Subcutaneous abdominal adipose tissue (tissue), 5 donors: ENCODE measurements at regions not wholly inside any gene's neighbourhood (a gene's known extent, or its start where the extent isn't known, plus 50 kb on each side); places are given as distances from the start of the nearest gene placed in this dataset.

Experiments used
- H3K27ac ChIP-seq: one replicate; pipeline ENCODE4 v1.7.0; 2013; ENCODE audit warnings: low read depth, mild to moderate bottlenecking, inconsistent platforms, low read length, moderate library complexity
- H3K27me3 ChIP-seq, 5 donors: one replicate each; pipeline ENCODE4 v1.7.0; 2013; ENCODE audit warnings: low read length in 5 of 5, inconsistent platforms in 1 of 5; ENCODE audit not compliant: control insufficient read depth in 5 of 5, insufficient read depth in 4 of 5
- H3K36me3 ChIP-seq, 5 donors: one replicate each; pipeline ENCODE4 v1.7.0; 2013; ENCODE audit warnings: low read length in 5 of 5; ENCODE audit not compliant: control insufficient read depth in 5 of 5, insufficient read depth in 5 of 5
- H3K4me1 ChIP-seq, 5 donors: one replicate each; pipeline ENCODE4 v1.7.0; 2013; ENCODE audit warnings: low read length in 5 of 5, mild to moderate bottlenecking in 3 of 5, moderate library complexity in 1 of 5; ENCODE audit not compliant: control insufficient read depth in 5 of 5, insufficient read depth in 5 of 5
- H3K4me3 ChIP-seq, 5 donors: one replicate each; pipeline ENCODE4 v1.7.0; 2013; ENCODE audit warnings: low read length in 5 of 5, low read depth in 1 of 5
- H3K9ac ChIP-seq, 5 donors: one replicate each; pipeline ENCODE4 v1.7.0; 2013; ENCODE audit warnings: low read length in 5 of 5, mild to moderate bottlenecking in 4 of 5, moderate library complexity in 3 of 5
- H3K9me3 ChIP-seq, 5 donors: one replicate each; pipeline ENCODE4 v1.7.0; 2013; ENCODE audit warnings: low read length in 5 of 5; ENCODE audit not compliant: control insufficient read depth in 5 of 5
- donor health status: healthy.
- donor health status: healthy.
- donor health status: healthy.
- donor health status: healthy.
- donor health status: healthy.

- no peaks in the 10 kb centered on the region for H3K4me1 ChIP-seq
- H3K36me3 ChIP-seq, result no peaks in the 10 kb centered on the region
- no peaks in the 10 kb centered on the region for H3K9me3 ChIP-seq
- peaks cover 0 to 9% (median 3%) of the 10 kb centered on the region in 5 donors for H3K27me3 ChIP-seq
- H3K4me3 ChIP-seq, result no peak overlapping the region
- H3K27ac ChIP-seq, result no peak overlapping the region
- H3K9ac ChIP-seq, result no peak overlapping the region
Measured at GRCh38 chr17:62870030-62870541, 62.0 kb upstream of the MARCHF10 start.

- no peak overlapping the region for H3K4me3 ChIP-seq
- H3K27ac ChIP-seq, result no peak overlapping the region
- H3K9me3 ChIP-seq, result no peaks in the 10 kb centered on the region
- no peaks in the 10 kb centered on the region for H3K4me1 ChIP-seq
- H3K9ac ChIP-seq, result no peak overlapping the region
- no peaks in the 10 kb centered on the region for H3K36me3 ChIP-seq
- H3K27me3 ChIP-seq, result peaks cover 0 to 9% (median 3%) of the 10 kb centered on the region in 5 donors
Measured at GRCh38 chr17:62868723-62869122, 60.6 kb upstream of the MARCHF10 start.

GRCh38 chr17:62868008-62868407 is 59.9 kb upstream of the MARCHF10 start:
- no peaks in the 10 kb centered on the region for H3K9me3 ChIP-seq
- H3K4me3 ChIP-seq, result no peak overlapping the region
- no peak overlapping the region for H3K9ac ChIP-seq
- no peak overlapping the region for H3K27ac ChIP-seq
- no peaks in the 10 kb centered on the region for H3K36me3 ChIP-seq
- no peaks in the 10 kb centered on the region for H3K4me1 ChIP-seq
- peaks cover 0 to 9% (median 3%) of the 10 kb centered on the region in 5 donors for H3K27me3 ChIP-seq

- Histone ChIP-seq H3K27ac (no peak overlapping the region), H3K27me3 (peaks cover 0 to 9% (median 3%) of the 10 kb centered on the region in 5 donors), H3K9me3 (no peaks in the 10 kb centered on the region), H3K4me1 (no peaks in the 10 kb centered on the region), H3K4me3 (no peak overlapping the region), H3K9ac (no peak overlapping the region), H3K36me3 (no peaks in the 10 kb centered on the region)
Measured at GRCh38 chr17:62867303-62867702, 59.2 kb upstream of the MARCHF10 start.

GRCh38 chr17:62866471-62866870 is 58.4 kb upstream of the MARCHF10 start:
- Histone ChIP-seq H3K27me3 (peaks cover 0 to 9% (median 3%) of the 10 kb centered on the region in 5 donors), H3K4me1 (no peaks in the 10 kb centered on the region), H3K27ac (no peak overlapping the region), H3K36me3 (no peaks in the 10 kb centered on the region), H3K9ac (no peak overlapping the region), H3K9me3 (no peaks in the 10 kb centered on the region), H3K4me3 (no peak overlapping the region)

- Histone ChIP-seq H3K4me3 (no peak overlapping the region), H3K9me3 (no peaks in the 10 kb centered on the region), H3K4me1 (no peaks in the 10 kb centered on the region), H3K27me3 (peaks cover 0 to 5% (median 1%) of the 10 kb centered on the region in 5 donors), H3K9ac (no peak overlapping the region), H3K27ac (no peak overlapping the region), H3K36me3 (no peaks in the 10 kb centered on the region)
Measured at GRCh38 chr17:62865586-62865985, 57.5 kb upstream of the MARCHF10 start.

GRCh38 chr17:62862251-62862650 is 54.1 kb upstream of the MARCHF10 start:
- H3K9me3 ChIP-seq, result no peaks in the 10 kb centered on the region
- no peaks in the 10 kb centered on the region for H3K27me3 ChIP-seq
- no peak overlapping the region for H3K9ac ChIP-seq
- peaks cover 0 to 5% (median 0%) of the 10 kb centered on the region in 5 donors for H3K4me1 ChIP-seq
- no peak overlapping the region for H3K27ac ChIP-seq
- H3K4me3 ChIP-seq, result no peak overlapping the region
- H3K36me3 ChIP-seq, result no peaks in the 10 kb centered on the region

- H3K4me3 ChIP-seq, result no peak overlapping the region
- H3K27ac ChIP-seq, result no peak overlapping the region
- no peaks in the 10 kb centered on the region for H3K36me3 ChIP-seq
- no peaks in the 10 kb centered on the region for H3K27me3 ChIP-seq
- H3K9me3 ChIP-seq, result no peaks in the 10 kb centered on the region
- H3K4me1 ChIP-seq, result peaks cover 0 to 5% (median 0%) of the 10 kb centered on the region in 5 donors
- H3K9ac ChIP-seq, result no peak overlapping the region
Measured at GRCh38 chr17:62860962-62861873, 53.1 kb upstream of the MARCHF10 start.

- H3K27ac ChIP-seq, result no peak overlapping the region
- no peak overlapping the region for H3K9ac ChIP-seq
- H3K4me3 ChIP-seq, result no peak overlapping the region
- H3K9me3 ChIP-seq, result no peaks in the 10 kb centered on the region
- peaks cover 0 to 5% (median 0%) of the 10 kb centered on the region in 5 donors for H3K4me1 ChIP-seq
- H3K36me3 ChIP-seq, result no peaks in the 10 kb centered on the region
- no peaks in the 10 kb centered on the region for H3K27me3 ChIP-seq
Measured at GRCh38 chr17:62859146-62859545, 51.0 kb upstream of the MARCHF10 start.
